D341Med (cell line): ENCODE measurements at regions not wholly inside any gene's neighbourhood (a gene's known extent, or its start where the extent isn't known, plus 50 kb on each side); places are given as distances from the start of the nearest gene placed in this dataset.
"Not testable (repeated sequence)": the region's sequence is repeated elsewhere in the genome, so short reads cannot be mapped to it uniquely, and the experiment has no call there.

Experiments used
- DNase-seq: peaks from one replicate; pipeline ENCODE4 v3.0.0; 2012; ENCODE audit warnings: low spot score

DNA sequence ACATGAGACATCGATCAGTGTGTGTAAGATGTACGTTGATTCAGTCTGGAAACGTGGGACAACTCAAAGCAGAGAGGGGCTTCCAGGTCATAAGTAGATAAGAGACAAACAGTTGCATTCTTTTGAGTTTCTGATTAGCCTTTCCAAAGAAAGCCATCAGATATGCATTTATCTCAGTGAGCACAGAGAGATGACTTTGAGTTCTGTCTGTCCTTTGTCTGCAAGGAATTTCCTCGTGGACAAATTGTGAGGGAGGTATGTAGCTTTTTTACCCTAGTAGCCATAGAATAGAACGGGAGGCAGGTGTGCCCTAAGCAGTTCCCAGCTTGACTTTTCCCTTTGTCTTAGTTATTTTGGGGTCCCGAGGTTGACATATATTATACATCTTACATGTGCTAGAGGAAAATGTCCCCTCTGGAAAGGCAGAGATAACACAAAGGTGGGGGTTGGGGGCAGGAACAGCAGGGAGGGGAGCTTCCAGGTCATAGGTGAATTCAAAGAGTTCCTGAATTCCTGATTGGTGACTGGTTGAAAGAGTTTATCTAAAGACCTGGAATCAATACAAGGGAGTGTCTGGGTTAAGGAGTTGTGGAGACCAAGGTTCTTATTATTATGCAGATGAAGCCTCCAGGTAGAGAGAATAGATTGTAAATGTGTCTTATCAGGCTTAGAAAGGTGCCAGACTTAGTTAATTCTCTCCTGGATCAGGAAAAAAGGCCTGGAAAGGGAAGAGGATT lies 237.0 kb downstream of the NFATC2 start:
- no peak for DNase-seq

DNA sequence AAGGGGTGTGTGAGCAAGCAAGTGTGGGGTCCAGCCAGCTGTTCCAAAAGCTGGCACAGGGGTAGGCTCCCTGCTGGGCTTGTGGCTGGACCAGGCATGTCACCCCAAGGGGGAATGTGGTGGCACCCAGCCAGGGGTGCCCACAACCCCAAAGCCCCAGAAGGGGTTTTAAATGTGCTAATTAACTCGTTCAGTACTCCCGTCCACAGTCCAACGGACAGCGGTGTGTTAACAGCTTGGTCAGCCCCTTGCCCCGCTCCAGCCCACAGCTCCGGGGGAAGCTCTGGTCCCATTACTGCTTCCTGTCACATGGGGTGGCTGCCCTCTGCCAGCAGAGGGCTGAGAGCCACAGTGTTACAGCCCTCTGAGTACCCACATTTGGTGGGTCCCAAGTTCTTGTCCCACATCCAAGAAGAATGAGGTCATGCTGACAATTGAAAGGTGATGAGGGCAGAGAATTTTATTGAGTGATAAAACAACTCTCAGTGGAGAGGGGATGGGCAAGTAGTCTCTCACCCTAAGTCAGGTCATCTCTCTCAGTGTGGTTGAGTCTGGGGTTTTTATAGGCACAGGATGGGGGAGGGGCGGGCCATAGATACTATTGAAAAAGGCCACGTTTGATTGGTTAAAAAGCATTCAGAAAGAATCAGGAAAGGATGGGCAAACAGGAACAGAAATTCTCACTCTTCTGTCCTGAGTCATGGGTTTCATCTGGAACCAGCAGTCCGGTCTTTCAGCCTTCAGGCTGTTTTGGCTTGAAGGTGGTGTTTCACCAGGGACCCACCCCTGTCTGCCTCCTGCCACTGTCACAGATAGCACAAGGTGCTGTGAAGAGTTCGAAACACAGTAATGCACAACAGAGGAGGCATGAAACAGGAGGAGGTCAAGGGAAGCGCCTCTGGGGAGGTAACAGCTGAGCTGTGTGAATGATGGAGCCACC lies 238.5 kb downstream of the NFATC2 start:
- DNase-seq, result no peak

DNA sequence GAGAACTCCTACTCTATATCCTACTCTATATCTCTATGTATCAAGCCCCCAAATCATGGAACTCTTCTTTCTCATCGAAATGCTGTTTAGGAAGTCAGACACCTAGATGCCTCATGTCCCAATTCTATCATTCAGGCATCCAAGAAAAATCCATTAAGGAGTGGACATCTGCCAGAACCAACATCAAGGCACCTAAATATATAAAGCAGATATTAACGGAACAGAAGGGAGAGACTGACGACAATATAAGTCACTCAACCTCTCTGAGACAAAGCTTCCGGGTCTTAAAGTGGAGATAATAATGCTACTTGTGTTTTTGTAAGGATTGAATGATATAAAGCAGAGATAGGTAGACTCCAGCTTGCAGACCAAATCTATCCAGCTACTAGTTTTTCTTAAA lies 241.5 kb downstream of the NFATC2 start:
- no peak for DNase-seq

DNA sequence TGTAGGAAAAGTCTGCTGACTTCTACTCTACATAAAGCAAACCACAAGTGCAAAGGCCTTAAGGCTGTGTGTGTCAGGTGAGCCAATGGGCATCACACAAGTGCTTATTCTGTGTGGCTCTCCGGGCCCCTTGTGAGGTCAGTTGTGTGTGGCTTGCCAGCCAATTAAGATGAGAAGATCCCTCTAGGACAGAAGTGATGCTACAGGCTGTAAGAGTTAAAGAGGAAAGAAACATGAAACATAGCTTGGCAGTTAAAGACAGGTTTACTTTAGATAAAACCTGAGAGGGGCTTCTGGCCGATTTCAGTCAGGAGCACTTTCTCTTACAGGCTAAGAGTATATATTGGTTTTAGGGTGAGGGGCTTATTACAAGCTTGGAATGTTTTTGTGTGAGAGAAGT lies 242.4 kb downstream of the NFATC2 start:
- DNase-seq, result no peak

DNA sequence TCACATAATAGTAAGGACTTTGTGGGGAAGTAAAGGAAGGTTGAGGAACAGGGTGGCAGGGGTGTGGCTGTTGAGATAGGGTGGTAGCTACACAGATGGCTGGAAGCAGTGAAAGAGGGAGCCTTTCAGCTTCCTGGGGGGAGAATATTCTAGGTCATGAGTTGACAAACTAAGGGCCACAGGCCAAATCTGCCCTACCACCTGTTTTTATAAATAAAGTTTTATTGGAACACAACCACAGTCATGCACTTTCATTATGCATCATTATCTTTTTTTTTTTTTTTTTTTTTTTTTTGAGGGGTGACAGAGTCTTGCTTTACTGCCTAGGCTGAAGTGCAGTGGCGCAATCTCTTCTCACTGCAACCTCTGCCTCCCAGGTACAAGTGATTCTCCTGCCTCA lies 243.1 kb downstream of the NFATC2 start:
- DNase-seq, result no peak

DNA sequence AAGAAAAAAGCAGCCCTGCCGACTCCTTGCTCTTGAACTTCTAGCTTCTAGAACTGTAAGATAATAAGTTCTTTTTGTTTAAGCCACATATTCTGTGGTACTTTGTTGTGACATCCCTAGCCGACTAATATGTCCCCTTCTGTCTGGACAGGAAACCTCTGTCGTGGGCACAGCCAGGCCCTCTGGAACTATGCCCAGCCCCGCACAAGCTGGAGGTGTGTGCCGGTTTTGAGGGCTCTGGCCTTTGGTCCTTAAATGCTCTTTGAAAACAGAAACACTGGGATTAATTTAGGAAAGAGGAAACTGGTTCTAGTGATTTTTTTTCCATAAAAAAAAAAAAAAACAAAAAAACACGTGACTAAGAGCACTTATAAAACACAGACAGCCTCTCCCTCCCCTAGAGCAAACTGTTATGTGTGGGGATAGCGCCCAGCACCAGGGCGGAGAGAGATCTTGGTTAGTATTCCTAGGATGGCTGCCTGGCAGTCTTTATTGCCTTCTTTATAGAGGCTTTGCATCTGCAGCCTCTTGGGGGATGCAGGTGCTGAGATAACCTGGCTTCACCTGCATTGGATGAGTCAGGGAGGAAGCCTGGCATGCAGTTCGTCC lies 244.3 kb downstream of the NFATC2 start:
- DNase-seq, result no peak

DNA sequence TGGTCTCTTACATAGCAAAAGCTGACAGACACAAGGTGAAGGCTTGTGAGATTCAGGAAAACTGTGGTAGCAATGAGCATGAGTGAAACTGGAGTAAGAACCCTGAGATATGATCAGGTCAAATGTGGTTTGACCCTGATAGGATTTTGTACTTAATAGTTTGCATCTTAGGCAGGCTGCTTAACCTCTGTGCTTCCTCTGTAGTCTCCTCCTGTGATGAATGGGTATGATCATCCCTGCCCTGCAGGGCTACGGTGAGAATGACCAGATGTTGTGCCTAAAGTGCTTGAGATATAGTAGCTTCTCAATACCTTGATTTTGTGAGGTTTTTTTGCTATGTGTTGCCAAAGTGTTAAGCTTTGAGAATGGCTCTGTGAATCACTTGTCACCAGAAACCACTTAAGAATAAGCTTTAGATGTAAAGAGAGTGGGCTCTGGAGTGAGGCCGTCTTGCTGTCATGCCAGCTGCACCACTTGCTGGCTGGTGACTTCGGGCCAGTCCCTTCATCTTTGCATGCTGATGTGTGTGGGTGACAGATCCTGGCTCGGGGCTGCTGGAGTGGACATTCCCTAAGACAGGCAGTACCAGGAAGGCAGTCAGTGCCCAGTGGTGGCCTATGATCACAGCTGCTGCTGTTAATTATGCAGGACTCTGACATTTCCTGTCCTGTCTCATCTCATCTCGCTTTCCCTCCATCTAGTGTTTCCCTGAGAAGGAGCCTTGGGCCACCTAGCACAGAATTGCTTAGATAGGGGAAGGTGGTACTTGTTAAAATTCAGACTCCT lies 254.7 kb downstream of the NFATC2 start:
- DNase-seq, result no peak

DNA sequence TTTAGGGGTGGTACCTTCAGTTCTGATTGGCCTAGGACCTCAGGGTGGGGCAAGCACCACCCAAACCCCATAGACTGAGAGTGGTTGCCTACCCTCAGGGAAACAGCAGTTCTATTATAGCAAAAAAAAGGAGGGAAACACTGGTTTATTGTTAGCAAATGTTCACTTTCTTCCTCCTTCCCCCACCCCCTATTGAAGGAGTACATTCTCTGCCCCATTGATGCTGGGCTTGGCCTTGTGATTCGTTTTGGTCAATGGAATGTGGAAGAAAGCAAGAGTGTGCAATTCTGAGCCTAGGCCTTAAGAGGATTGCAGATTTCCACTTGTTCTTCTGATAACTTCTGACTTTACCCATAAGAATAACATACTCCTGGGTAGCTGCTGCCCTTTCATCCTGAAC lies 255.8 kb downstream of the NFATC2 start:
- DNase-seq, result no peak

DNA sequence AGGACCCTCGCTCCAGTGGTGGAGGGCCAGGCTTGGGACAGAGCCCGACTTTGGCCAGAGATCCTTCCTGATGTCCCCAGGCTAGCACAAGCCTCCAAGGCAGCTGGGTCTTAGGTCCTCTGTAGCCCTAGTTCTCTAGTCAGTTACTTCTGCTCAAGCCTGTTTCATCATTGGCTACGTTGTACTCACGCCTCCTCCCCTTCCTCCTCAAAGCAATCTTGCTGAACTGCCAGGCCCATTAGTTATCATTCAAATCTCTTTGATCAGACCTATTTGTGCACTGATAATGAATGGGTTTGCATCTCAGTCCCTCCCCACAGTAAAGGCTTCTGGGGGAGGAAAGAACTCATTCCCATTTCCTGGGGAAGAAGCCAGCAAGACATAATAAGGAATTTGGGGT lies 256.8 kb downstream of the NFATC2 start:
- DNase-seq, result no peak

DNA sequence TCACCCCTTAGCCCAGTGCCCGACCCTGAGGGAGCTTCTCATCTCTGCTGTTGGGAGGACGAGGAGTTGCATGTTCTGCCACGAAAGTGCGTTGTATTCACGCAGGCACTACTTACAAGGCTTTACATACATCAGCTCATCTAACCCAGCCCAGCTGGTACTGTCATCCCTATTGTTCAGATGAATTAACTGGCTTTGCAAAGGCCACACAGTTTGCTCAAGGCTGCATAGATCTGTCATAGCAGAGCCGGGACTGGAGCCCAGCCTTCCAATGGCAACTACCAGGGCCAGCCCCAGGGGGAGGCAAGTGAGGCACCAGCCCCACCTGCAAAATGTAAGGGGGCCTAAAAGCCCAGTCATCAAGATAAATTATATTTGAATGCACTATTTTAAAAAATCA lies 257.6 kb downstream of the NFATC2 start:
- no peak for DNase-seq

DNA sequence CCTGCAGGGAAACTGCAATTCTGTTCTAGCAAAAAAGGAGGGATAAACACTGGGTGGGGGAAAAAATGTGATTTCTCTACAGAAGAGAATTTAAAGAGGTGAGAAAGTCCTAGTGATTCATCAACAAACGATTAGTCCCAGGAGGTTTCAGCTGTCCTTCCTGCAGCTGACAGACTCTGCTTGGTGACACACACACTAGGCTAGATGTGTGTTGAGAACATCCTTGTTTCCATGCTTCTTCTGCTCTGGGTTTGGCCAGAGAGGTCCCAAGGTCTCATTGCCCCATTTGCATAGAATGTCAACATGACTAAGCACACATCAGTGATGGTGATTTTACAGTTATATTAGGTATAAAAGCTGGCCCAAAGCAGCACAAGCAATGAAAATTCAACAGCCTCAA lies 258.3 kb downstream of the NFATC2 start:
- no peak for DNase-seq

DNA sequence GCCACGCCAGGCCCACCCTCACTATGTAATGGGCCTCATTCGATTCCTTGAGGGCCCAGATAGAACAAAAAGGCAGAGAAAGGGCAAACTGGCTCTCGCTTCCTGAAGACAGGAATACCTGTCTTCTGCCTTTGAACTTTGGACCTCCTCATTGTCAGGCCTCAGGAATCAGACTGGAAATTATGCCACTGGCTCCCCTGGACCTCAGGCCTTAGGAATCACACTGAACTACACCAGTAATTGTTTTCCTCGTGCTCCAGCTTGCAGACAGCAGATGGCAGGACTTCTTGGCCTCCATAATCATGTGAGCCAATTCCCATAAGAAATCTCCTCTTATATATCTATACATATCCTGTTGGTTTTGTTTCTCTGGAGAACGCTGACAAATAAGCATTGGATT lies 258.6 kb upstream of the KCNG1 start:
- no peak for DNase-seq

DNA sequence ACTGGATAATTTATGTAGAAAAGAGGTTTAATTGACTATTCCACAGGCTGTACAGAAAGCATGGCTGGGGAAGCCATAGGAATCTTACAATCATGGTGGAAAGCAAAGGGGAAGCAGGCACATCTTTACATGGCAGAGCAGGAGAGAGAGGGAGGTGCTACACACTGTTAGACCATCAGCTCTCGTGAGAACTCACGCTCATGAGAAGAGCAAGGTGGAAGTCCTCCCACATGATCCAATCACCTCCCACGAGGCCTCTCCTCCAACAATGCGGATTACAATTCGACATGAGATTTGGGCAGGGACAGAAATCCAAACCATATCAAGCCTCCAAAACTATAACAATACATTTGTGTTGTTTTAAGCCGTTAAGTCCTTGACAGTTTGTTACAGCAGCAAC lies 257.1 kb upstream of the KCNG1 start:
- DNase-seq, result no peak

DNA sequence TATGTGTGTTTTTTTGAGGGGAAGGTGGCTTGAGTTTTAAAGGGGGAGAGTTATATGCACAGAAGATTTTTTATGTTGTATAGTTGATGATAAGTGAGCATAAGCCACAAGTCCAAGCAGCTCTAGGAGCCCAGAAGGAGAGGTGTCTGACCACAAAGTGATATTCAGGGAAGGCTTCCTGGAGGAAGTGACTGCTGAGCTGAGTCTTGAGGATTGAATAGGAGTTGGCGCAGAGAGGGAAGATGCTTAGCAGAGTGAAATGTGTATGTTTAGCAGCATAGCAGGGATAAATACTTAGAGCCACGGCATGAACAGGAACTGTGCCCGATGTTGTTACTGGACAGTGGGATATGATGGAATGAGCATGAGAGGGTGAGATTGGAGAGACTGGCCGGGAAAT lies 255.1 kb upstream of the KCNG1 start:
- DNase-seq, result no peak

DNA sequence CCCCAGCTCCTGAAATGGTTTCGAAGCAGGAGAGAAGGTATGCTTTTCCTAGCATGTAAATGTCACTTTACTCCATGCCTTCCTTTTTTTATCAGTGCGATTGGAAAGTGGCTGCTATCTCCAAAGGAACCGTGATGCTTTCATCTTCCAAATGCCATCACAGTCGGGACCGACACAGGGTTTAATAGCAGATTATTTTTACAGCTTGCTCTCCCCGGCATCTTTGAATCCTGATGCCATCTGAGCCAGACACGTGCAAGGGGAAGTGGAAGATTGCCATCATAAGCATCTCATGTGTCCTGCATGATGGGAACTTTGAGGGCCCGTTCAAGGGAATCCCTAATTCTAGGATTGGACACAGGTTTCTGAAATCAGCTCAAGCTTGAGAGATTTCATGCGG lies 253.4 kb upstream of the KCNG1 start:
- no peak for DNase-seq

DNA sequence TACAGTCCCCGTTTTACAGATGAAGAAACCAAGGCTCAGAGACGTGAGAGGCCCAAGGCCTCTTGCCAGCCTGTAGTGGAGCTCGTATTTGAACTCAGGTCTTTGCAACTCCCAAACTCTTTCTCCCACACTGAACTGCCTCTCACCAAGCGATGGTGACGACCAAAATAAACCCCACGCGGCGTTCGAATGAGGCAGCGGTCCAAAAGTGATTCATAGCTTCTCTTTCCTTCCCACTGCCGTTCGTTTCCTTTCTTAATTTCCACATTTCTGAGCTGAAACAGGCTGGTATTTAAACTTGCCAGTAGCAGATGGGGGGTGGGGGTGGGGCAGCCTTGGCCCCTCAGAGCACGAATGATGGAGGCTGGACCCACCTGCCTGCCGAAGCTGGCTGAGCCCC lies 252.9 kb upstream of the KCNG1 start:
- DNase-seq, result no peak

DNA sequence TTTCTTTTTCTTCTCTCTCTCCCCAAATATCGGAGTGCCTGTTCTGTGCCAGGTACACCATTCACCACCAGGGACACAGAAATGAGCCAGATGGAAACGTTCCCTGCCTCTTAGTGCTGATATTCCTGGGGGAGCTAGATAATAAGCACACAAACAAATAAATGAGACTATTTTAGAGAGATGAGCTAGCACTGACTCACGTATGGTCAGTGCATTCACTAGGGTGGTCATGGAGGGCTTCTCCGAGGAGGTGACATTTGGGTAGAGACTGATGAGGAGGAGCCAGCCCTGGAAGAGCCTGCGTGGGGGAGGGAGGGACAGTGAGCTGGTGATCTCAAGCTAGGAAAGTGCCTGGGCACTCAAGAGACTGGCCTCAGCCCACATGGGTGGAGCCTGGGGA lies 252.3 kb upstream of the KCNG1 start:
- no peak for DNase-seq

DNA sequence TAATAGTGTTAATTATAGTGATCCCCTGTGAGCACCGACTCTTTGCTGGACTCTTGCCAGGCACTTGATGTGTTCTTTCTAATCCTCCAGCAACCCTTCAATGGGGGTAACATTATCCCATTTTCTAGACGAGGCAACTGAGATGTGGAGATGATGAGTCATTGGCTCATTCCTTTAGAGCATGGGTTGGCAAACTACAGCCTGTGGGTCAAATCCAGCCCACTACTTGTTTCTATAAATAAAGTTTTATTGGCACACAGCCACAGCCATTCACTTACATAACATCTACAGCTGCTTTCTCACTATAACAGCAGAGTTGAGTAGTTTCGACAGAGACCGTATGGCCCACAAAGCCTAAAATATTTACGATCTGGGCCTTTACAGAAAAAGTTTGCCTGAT lies 249.5 kb upstream of the KCNG1 start:
- no peak for DNase-seq

DNA sequence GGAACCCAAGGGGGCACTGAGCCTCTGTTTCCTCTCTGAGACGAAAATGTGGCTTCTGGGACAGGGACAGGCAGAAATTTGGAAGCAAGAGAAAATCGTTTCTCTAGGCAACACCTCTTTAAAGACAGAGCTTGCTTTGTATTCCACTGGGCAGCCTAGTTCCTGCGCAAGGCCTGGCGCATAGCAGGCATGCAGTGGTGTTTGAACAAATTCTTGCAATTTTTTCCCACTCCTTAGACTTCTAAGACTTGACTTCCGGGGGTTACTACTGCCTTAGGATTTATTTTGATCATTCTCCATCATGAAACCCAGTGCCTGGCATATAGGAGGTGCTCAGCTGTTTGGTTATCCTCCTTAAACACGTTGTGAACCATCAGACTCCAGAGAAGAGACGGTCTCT lies 249.0 kb upstream of the KCNG1 start:
- DNase-seq, result no peak

DNA sequence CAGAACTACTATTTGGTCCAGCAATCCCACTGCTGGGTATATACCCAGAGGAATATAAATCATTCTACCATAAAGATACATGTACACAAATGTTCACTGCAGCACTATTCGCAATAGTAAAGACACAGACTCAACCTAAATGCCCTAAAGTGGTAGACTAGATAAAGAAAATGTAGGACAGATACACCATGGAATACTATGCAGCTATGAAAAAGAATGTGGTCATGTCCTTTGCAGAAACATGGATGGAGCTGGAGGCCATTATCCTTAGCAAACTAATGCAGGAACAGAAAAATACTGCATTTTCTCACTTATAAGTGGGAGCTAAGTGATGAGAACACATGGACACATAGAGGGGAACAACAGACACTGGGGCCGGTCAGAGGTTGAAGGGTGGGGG lies 248.4 kb upstream of the KCNG1 start:
- DNase-seq, result not testable (repeated sequence)

DNA sequence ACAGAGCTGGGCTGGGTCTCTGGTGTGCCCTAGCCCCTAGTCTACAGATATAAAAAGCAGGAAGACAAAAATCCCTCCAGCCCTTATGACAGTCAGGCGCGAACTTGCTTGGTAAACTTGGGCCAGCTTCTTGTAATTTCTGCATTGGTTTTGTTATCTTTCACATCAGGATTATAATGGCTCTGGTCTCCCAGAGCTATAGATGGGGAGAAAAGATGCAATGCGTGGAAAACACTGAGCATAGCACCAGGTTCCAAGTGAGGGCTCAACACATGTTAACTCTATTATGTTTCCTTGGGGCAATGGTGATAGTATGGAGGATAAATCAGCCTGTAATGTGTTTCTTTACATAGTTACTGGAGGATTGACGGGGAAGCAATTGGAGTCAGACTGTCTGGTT lies 246.8 kb upstream of the KCNG1 start:
- DNase-seq, result no peak

DNA sequence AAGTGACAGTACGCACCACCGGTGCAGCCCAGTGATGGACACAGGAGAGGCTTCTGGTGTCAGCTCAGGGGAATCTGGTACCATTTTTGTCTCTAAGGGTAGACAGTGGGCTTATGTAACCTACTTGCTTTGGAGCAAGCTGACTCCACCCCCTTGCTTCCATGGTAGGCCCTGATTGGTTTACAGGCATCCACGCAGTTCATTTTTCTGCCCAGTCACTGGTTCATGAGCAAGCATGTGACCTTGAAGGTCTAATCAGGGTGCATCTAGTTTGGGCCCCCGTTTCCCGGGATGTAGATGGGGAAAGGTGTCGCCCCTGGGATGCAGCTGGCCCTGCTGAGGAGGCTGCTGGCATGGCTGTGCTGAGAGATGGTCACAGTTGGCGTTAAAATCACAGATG lies 244.8 kb upstream of the KCNG1 start:
- DNase-seq, result no peak
